Stimulated activated memory B cell treated with anti-CD40 and anti-IgM and Interleukin-4, amounts not matched to agents 10 μg/mL and 1 μg/mL and 100 μg/mL, for 72 hours (primary cell): ENCODE measurements at regions not wholly inside any gene's neighbourhood (a gene's known extent, or its start where the extent isn't known, plus 50 kb on each side); places are given as distances from the start of the nearest gene placed in this dataset.
"Not testable (repeated sequence)": the region's sequence is repeated elsewhere in the genome, so short reads cannot be mapped to it uniquely, and the experiment has no call there.

ENCODE experiments used
- ATAC-seq: fragments of 150-1000 bp; cut with Tn5 transposase; 2 replicates; pipeline ENCODE4 v1.10.0; 2021
- H3K27ac Mint-ChIP-seq: one replicate; pipeline ENCODE4 v1.8.0; 2022; ENCODE audit warnings: mild to moderate bottlenecking, mixed read lengths
- H3K27me3 Mint-ChIP-seq: one replicate; pipeline ENCODE4 v1.8.0; 2022; ENCODE audit warnings: mixed read lengths
- H3K36me3 Mint-ChIP-seq: one replicate; pipeline ENCODE4 v1.8.0; 2022; ENCODE audit warnings: mixed read lengths
- H3K4me1 Mint-ChIP-seq: one replicate; pipeline ENCODE4 v1.8.0; 2022; ENCODE audit warnings: mixed read lengths
- H3K4me3 Mint-ChIP-seq: one replicate; pipeline ENCODE4 v1.8.0; 2022; ENCODE audit warnings: mild to moderate bottlenecking, moderate library complexity, mixed read lengths
- H3K9me3 Mint-ChIP-seq: one replicate; pipeline ENCODE4 v1.8.0; 2022; ENCODE audit warnings: mixed read lengths

DNA sequence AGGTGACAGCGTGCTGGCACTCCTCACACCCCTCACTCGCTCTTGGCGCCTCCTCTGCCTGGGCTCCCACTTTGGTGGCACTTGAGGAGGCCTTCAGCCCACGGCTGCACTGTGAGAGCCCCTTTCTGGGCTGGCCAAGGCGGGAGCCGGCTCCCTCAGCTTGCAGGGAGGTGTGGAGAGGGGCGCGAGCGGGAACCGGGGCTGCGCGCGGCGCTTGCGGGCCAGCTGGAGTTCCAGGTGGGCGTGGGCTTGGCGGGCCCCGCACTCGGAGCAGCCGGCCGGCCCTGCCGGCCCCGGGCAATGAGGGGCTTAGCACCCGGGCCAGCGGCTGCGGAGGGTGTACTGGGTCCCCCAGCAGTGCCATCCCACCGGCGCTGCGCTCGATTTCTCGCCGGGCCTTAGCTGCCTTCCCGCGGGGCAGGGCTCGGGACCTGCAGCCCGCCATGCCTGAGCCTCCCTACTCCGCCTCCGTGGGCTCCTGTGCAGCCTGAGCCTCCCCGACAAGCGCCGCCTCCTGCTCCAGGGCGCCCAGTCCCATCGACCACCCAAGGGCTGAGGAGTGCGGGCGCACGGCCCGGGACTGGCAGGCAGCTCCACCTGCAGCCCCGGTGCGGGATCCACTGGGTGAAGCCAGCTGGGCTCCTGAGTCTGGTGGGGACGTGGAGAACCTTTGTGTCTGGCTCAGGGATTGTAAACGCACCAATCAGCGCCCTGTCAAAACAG is 247.7 kb upstream of the SLIT2 start:
- ATAC-seq, result not testable (repeated sequence)

DNA sequence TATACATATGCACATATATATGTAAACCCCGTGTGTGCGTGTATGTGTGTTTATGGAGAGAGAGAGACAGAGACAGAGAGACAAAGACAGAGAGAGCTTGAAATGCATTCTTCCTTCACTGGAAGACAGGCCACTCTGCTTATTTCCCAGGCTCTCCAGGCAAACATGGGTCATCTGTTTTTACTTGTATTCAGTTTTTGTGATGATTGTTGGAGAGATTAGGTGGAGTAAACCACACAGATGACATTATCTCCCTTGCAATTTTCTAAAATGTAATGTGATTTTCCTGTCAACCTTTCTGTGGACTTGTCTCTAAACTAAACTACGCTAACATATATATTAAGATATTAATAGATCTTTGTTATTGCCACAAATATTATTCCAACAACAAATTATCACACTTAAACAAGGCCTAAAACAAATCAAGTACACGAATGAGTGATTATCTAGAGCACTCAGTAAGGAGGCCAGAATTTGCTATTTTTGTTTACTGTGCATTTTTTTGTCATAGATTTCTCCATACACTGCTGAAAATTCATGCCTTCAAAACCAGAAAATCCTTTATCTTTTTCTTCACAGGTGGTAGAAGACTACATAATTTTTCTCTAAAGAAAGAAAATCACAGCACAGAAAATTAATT is 251.8 kb upstream of the SLIT2 start:
- ATAC-seq, result no peak
- H3K27me3 Mint-ChIP-seq, result no peaks in the 10 kb centered on the region
- H3K36me3 Mint-ChIP-seq, result no peaks in the 10 kb centered on the region
- no peaks in the 10 kb centered on the region for H3K9me3 Mint-ChIP-seq
- H3K27ac Mint-ChIP-seq, result no peak overlapping the region
- no peak overlapping the region for H3K4me3 Mint-ChIP-seq
- no peaks in the 10 kb centered on the region for H3K4me1 Mint-ChIP-seq

More for the DNA sequence above, 247.7 kb upstream of the SLIT2 start:
- H3K4me3 Mint-ChIP-seq, H3K9me3 Mint-ChIP-seq, H3K27ac Mint-ChIP-seq, H3K36me3 Mint-ChIP-seq, H3K4me1 Mint-ChIP-seq, H3K27me3 Mint-ChIP-seq: not testable (repeated sequence)

DNA sequence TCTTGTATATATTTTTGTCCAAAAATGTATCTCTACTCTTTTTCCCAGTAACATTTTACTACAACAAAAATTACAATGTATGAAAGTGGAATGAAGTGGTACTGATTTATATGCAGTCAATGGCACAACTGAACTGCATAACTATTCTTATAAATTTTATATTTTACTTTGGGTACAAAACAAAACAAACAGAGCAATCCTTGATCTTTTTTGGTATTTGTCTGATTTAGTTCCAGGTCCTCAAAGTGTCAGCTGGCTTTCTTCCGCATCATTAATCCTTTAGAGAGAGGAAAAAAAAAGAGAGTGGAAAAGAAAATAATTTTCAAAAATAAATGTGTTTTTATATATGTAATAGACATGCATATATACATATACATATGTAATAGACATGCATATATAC is 252.4 kb upstream of the SLIT2 start:
- H3K27ac Mint-ChIP-seq, result no peak overlapping the region
- no peaks in the 10 kb centered on the region for H3K9me3 Mint-ChIP-seq
- H3K27me3 Mint-ChIP-seq, result no peaks in the 10 kb centered on the region
- no peak overlapping the region for H3K4me3 Mint-ChIP-seq
- no peaks in the 10 kb centered on the region for H3K4me1 Mint-ChIP-seq
- ATAC-seq, result no peak
- H3K36me3 Mint-ChIP-seq, result no peaks in the 10 kb centered on the region

DNA sequence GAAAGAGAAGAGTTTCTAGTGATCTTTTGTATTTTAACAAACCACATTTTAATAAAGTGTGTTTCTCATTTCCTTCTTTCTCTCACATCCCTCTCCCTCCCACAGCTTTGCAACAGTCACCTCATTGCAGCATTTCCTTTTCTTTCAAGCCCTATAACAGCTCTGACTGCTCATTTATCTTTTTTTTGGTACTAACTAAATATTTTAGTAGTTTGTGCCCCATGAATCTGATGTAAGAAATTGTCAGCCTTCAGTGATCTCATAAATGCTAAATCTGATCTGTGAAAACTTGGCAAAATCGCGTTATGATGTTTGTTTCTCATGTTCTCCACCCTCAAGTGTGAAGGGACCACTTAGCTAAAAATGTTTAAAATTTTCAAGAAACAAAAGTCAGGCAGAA is 258.5 kb upstream of the SLIT2 start:
- Mint-ChIP-seq H3K27me3 (no peaks in the 10 kb centered on the region), H3K27ac (no peak overlapping the region), H3K4me1 (peaks cover 13% of the 10 kb centered on the region), H3K4me3 (no peak overlapping the region), H3K36me3 (no peaks in the 10 kb centered on the region), H3K9me3 (no peaks in the 10 kb centered on the region)
- no peak for ATAC-seq

DNA sequence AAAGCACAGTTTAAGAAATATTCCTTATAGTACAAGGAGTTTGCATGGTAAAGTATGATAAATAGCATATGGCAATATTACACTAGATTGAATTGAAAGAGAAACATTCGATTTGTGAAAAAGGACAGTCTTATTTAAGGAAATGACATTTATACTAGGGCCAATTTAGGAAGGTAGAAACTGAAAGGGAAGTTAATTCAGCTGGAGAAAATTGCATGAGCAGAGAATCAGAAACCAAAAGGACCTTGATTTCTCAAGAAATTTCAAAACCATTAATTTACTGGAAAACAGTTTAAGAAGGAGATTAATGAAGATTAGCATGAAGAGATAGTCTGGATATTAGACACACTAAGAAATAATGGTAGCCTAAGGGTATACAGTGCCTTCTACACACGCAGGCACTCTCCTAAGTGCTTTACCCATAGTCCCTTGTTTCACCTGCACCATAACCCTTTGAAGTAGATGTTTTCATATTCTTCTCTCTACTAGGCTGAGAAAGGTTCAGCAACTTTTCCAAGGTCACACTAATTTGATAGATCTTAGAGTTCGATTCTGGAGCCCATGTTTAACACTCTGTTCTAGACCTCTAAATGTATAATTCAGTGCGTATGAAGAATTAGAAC is 259.1 kb upstream of the SLIT2 start:
- Mint-ChIP-seq H3K36me3 (no peaks in the 10 kb centered on the region), H3K27ac (no peak overlapping the region), H3K27me3 (no peaks in the 10 kb centered on the region), H3K9me3 (no peaks in the 10 kb centered on the region), H3K4me3 (no peak overlapping the region), H3K4me1 (peaks cover 13% of the 10 kb centered on the region)
- ATAC-seq, result no peak

DNA sequence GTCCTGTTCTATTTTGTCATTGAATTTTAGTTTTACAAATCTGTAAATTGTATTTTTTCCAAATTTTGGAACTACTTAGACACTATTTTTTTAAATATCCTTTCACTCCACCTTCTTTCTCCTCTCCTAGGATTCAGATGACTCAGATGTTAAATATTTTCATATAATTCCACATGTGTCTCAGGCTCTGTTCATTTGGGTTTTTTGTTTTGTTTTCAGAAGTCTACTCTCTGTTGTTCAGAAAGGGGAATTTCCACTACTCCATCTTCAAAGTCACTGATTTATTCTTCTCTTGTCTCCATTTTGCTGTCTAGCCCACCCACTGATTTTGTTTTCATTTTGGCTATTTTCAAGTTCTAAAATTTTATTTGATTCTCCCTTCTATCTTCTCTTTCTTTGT is 264.0 kb upstream of the SLIT2 start:
- no peaks in the 10 kb centered on the region for H3K36me3 Mint-ChIP-seq
- ATAC-seq, result no peak
- no peak overlapping the region for H3K27ac Mint-ChIP-seq
- H3K27me3 Mint-ChIP-seq, result no peaks in the 10 kb centered on the region
- H3K9me3 Mint-ChIP-seq, result no peaks in the 10 kb centered on the region
- peaks cover 7% of the 10 kb centered on the region for H3K4me1 Mint-ChIP-seq
- H3K4me3 Mint-ChIP-seq, result no peak overlapping the region

DNA sequence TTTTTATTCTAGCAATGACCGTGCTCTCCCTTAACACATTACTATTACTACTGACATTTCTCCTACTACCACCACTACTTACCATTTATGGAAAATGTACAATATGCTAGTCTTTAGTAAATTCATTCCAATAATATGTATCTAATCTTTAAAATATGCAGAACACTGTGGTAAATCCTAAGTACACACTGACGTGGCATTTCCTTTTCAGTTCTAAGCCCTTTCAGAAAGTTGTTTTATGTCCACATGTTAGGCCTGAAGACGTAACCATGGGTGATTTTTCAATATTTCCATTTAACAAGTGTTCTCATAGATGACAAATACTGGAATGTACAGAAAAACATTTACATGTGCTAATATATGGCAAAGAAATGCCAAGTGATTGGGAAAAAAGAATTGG is 268.6 kb upstream of the SLIT2 start:
- Mint-ChIP-seq H3K4me1 (no peaks in the 10 kb centered on the region), H3K9me3 (peaks cover 3% of the 10 kb centered on the region), H3K27me3 (no peaks in the 10 kb centered on the region), H3K27ac (no peak overlapping the region), H3K36me3 (no peaks in the 10 kb centered on the region), H3K4me3 (no peak overlapping the region)
- no peak for ATAC-seq

DNA sequence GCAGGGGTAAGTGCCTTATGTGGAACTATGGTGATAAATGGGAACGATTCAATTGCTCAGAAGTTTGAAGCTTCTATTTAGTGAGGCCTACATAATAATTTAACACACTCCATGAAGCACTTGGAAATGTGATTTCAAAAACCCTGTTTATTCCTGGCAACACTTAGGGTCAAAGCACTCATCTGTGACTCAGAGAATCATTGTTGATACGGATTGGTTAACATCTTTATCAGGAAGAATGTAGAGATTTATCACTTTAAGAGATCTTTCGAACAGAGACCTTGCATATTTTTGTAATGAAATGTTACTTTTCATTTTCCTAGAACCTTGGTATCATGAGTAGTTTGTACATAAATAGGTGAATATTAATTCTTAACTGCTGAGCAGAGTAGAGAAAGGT is 269.1 kb upstream of the SLIT2 start:
- Mint-ChIP-seq H3K9me3 (peaks cover 6% of the 10 kb centered on the region), H3K36me3 (no peaks in the 10 kb centered on the region), H3K27me3 (no peaks in the 10 kb centered on the region), H3K27ac (no peak overlapping the region), H3K4me1 (no peaks in the 10 kb centered on the region), H3K4me3 (no peak overlapping the region)
- no peak for ATAC-seq

DNA sequence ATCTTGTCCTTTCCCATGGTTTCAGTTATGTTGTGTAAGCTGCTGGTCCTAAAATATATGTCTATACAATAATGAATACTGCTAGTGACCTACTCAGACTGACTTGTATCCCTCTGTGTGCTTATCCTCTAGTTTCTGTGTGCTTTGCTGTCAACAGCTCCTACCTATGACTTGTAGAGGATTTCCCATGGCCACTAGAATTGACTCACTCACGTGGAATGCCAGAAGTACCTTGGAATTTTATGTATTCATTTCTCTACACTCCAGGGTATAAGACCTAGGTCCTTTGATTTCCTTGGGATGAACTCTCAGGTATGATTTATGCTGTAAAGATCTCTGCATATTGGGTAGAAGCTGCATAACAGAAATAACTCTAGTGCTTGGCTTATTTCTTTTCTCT is 279.9 kb upstream of the SLIT2 start:
- no peak overlapping the region for H3K27ac Mint-ChIP-seq
- peaks cover 1% of the 10 kb centered on the region for H3K9me3 Mint-ChIP-seq

DNA sequence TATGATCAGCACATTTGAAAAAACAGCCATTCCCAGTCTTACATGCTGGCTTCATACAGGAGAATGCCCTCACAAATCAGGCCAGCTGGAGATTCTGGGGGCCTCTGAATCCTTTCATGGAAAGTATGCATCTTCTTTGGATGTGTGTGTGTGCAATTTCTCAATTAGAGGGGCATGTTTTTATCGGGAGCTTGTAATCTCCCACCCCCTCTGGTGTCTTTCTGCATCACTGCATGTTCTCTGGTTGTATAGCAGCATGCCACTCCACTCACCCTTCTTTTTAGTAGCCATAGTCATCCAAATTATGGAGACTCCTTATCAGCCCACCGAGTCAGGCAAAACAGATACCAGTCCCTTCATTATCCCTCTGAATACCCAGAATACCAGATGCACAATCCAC is 282.2 kb upstream of the SLIT2 start:
- Mint-ChIP-seq H3K9me3 (peaks cover 6% of the 10 kb centered on the region), H3K4me1 (no peaks in the 10 kb centered on the region), H3K36me3 (no peaks in the 10 kb centered on the region), H3K4me3 (no peak overlapping the region), H3K27me3 (no peaks in the 10 kb centered on the region), H3K27ac (no peak overlapping the region)
- ATAC-seq, result no peak

More for the DNA sequence above, 279.9 kb upstream of the SLIT2 start:
- H3K27me3 Mint-ChIP-seq, result no peaks in the 10 kb centered on the region
- no peak overlapping the region for H3K4me3 Mint-ChIP-seq
- no peaks in the 10 kb centered on the region for H3K36me3 Mint-ChIP-seq
- ATAC-seq, result no peak
- H3K4me1 Mint-ChIP-seq, result no peaks in the 10 kb centered on the region

DNA sequence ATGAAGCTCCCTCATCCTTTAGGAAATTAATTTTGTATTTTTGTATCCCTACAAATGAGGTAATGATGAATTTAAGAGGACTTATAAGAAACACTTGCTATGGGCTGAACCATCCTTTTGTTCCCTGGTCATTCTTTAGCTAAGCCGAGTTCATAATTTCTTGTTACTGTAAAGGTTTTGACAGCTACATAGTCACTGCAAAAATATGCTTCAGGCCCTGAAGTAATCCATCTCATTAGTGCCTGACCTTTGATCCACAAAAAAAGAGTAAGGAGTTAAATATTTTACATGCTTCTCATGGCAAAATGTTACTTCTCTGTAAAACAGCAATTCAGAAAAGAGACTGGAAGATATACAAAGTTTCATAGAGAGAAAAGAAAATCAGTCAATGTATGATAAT is 290.6 kb upstream of the SLIT2 start:
- no peak overlapping the region for H3K4me3 Mint-ChIP-seq
- no peak for ATAC-seq
- no peaks in the 10 kb centered on the region for H3K27me3 Mint-ChIP-seq
- H3K9me3 Mint-ChIP-seq, result peaks cover 6% of the 10 kb centered on the region
- no peaks in the 10 kb centered on the region for H3K36me3 Mint-ChIP-seq
- no peak overlapping the region for H3K27ac Mint-ChIP-seq
- H3K4me1 Mint-ChIP-seq, result no peaks in the 10 kb centered on the region

DNA sequence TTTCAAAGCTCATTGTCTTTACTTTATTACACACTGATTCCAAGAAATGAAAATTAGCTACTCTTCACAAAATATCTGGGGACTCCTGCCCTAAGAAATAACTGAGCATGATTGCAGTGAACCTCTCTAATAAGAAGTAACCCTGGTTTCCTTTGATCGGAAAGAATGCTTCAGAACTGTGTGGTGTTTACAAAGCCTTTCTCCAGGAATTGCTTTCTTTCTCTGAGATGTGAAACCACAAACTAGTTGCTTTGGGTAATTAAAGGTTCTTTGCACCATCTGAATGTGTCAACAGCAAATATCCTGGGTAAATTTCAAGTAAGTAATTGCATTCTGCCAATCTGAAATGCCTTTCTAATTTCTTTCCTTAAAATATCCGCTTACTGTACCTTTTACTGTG is 292.9 kb upstream of the SLIT2 start:
- Mint-ChIP-seq H3K27me3 (no peaks in the 10 kb centered on the region), H3K36me3 (no peaks in the 10 kb centered on the region), H3K4me1 (no peaks in the 10 kb centered on the region), H3K27ac (no peak overlapping the region), H3K4me3 (no peak overlapping the region), H3K9me3 (peaks cover 3% of the 10 kb centered on the region)
- ATAC-seq, result no peak

DNA sequence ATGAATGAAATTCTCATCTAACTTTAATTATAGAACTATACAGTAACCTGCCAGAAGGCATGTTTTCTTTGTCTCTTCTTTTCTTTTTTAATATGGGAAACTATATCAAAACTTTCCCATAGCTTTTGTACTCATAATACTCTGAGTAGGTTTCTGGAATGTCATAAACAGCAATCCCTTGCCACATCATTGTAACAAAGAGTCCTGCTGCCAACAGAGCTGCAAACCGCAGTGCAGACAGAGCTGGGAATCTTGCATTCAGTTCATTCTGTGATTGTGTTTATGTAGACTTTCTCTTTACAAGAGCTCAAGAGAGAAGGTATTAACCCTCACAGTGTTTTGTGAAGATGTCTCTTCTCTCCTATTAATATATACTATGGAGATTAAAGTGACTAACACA is 304.4 kb upstream of the SLIT2 start:
- H3K9me3 Mint-ChIP-seq, result peaks cover 3% of the 10 kb centered on the region
- H3K27me3 Mint-ChIP-seq, result no peaks in the 10 kb centered on the region
- H3K4me3 Mint-ChIP-seq, result no peak overlapping the region
- H3K4me1 Mint-ChIP-seq, result no peaks in the 10 kb centered on the region
- no peak overlapping the region for H3K27ac Mint-ChIP-seq
- no peaks in the 10 kb centered on the region for H3K36me3 Mint-ChIP-seq
- no peak for ATAC-seq

DNA sequence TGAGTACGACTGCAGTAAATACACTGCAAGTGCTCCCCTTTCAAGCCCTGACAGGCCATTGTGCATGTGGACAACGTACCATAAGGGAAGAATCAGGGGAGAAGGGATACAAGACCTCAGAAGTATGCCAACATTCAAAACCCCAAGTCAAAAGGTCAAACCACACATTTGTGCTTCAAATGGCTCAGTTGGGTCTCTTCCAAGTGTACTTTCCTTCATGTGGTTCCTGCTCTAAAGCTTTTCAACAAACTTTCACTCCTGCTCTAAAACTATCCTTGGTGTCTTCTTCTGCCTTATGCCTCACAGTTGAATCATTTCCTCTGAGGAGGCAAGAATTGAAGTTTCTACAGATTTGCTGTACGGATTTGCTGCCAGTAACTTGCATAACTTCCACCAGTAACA is 305.7 kb upstream of the SLIT2 start:
- H3K27me3 Mint-ChIP-seq, result no peaks in the 10 kb centered on the region
- H3K9me3 Mint-ChIP-seq, result peaks cover 3% of the 10 kb centered on the region
- ATAC-seq, result no peak
- no peak overlapping the region for H3K4me3 Mint-ChIP-seq
- H3K4me1 Mint-ChIP-seq, result no peaks in the 10 kb centered on the region
- H3K27ac Mint-ChIP-seq, result no peak overlapping the region
- no peaks in the 10 kb centered on the region for H3K36me3 Mint-ChIP-seq

DNA sequence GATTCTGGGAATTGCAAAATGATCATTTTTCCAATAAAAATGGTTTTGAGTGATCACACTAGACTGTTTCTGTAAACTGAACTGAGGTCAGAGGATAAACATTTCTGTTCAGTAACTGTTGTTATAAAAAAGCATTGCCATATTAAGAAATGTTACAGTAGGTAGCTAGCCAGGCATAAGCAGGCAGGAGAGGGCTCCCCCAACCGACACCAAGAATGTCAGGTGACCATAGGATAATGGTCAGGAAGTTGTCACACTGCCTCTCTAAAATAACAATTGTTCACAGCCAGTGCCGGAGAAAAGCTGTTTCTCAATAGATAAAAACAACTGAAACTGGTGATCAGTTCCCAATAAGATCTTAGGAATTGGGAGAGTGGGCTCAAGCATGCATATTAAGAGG is 306.2 kb upstream of the SLIT2 start:
- peaks cover 3% of the 10 kb centered on the region for H3K9me3 Mint-ChIP-seq
- no peaks in the 10 kb centered on the region for H3K4me1 Mint-ChIP-seq
- no peak overlapping the region for H3K27ac Mint-ChIP-seq
- no peaks in the 10 kb centered on the region for H3K27me3 Mint-ChIP-seq
- H3K4me3 Mint-ChIP-seq, result no peak overlapping the region
- no peak for ATAC-seq
- H3K36me3 Mint-ChIP-seq, result no peaks in the 10 kb centered on the region

DNA sequence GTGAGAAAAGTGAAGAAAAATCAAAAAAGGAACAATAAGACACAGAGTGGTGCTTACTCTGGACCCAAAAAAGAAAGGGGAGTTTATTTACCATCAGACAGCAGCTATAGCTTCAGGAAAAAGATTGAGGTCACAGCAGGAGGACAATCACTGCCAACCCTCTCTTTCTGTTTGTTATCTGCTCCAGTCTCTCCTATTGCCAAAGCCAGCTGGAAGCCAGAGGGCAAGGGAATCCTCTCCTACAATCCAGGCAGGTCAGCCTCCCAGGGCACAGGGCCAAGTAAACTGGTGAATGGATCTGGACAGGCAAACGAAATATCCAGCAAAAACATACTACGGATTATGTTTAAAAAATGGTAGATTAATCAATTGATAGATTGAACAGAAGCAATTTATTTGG is 306.9 kb upstream of the SLIT2 start:
- Mint-ChIP-seq H3K27me3 (no peaks in the 10 kb centered on the region), H3K36me3 (no peaks in the 10 kb centered on the region), H3K4me1 (no peaks in the 10 kb centered on the region), H3K27ac (no peak overlapping the region), H3K9me3 (peaks cover 3% of the 10 kb centered on the region), H3K4me3 (no peak overlapping the region)
- no peak for ATAC-seq
